LoVo (cell line): ENCODE measurements at regions not wholly inside any gene's neighbourhood (a gene's known extent, or its start where the extent isn't known, plus 50 kb on each side); places are given as distances from the start of the nearest gene placed in this dataset.

Experiments
- DNase-seq: peaks from one replicate; pipeline ENCODE4 v3.0.0-alpha.2; 2016; ENCODE audit warnings: low spot score

GRCh38 chr20:59376109-59376841, 75.9 kb downstream of the EDN3 start:
- no peak for DNase-seq

- DNase-seq, result no peak
These were observed 76.6 kb downstream of the EDN3 start for GRCh38 chr20:59376998-59377397.

- no peak for DNase-seq
These were observed 77.4 kb downstream of the EDN3 start for GRCh38 chr20:59377842-59378241.

- DNase-seq, result no peak
These were observed 78.0 kb downstream of the EDN3 start for GRCh38 chr20:59378396-59378795.

GRCh38 chr20:59378966-59379365, 78.6 kb downstream of the EDN3 start:
- no peak for DNase-seq

- no peak for DNase-seq
These were observed 81.3 kb downstream of the EDN3 start for GRCh38 chr20:59381689-59382088.

- no peak for DNase-seq
These were observed 81.8 kb downstream of the EDN3 start for GRCh38 chr20:59382157-59382725.

GRCh38 chr20:59382907-59383306, 82.5 kb downstream of the EDN3 start:
- DNase-seq, result no peak

- no peak for DNase-seq
These were observed 84.6 kb downstream of the EDN3 start for GRCh38 chr20:59385038-59385437.

- no peak for DNase-seq
These were observed 85.1 kb downstream of the EDN3 start for GRCh38 chr20:59385480-59385879.

- no peak for DNase-seq
These were observed 86.4 kb downstream of the EDN3 start for GRCh38 chr20:59386809-59387208.

- no peak for DNase-seq
These were observed 87.5 kb downstream of the EDN3 start for GRCh38 chr20:59387891-59388290.

- DNase-seq, result no peak
These were observed 88.0 kb downstream of the EDN3 start for GRCh38 chr20:59388402-59388801.

GRCh38 chr20:59390437-59390836, 90.0 kb downstream of the EDN3 start:
- DNase-seq, result no peak

GRCh38 chr20:59391975-59392374, 91.6 kb downstream of the EDN3 start:
- DNase-seq, result no peak

GRCh38 chr20:59392736-59393135, 92.3 kb downstream of the EDN3 start:
- no peak for DNase-seq

- DNase-seq, result no peak
These were observed 92.7 kb downstream of the EDN3 start for GRCh38 chr20:59393142-59393541.

- DNase-seq, result no peak
These were observed 95.3 kb downstream of the EDN3 start for GRCh38 chr20:59395729-59396128.

GRCh38 chr20:59398537-59399205, 98.3 kb downstream of the EDN3 start:
- no peak for DNase-seq

- no peak for DNase-seq
These were observed 99.2 kb downstream of the EDN3 start for GRCh38 chr20:59399426-59400099.

GRCh38 chr20:59400708-59401107, 100.3 kb downstream of the EDN3 start:
- DNase-seq, result no peak

- no peak for DNase-seq
These were observed 102.3 kb downstream of the EDN3 start for GRCh38 chr20:59402681-59403080.
